ENCODE measurements at regions not wholly inside any gene's neighbourhood (a gene's known extent, or its start where the extent isn't known, plus 50 kb on each side); places are given as distances from the start of the nearest gene placed in this dataset.

DNA sequence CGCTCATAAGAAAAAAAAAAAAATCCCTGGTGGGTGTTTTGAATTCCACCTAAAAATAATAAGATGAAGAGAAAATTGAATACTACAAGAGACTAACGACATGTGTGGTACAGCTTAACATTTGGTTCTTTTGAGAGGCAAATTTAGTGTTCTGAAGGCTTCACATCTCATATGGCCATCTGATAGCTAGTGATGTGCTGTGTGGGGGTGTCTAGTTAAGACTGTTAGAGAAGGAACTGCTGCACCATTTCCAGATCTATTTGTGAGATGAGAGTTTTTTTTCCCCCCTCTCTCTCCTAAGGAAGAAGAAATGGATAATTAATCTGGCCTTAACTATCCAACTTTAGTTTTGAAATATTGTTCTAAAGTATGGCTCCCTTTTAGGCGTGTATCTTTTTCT lies 321.6 kb downstream of the SLC4A3 start:
- ChIA-PET POLR2A (no interaction called here), CTCF (no interaction called here)
- no peak overlapping the region for H3K27ac Mint-ChIP-seq
- no peak overlapping the region for H3K4me3 Mint-ChIP-seq
- no peaks in the 10 kb centered on the region; the same call in 1 of the 2 replicates for H3K27me3 Mint-ChIP-seq (ENCODE audit: low read depth)
- TF ChIP-seq FOXK1 (CRISPR knock-in tag; IDR thresholded peaks at IDR 0.05) (no peak), ZNF263 (CRISPR knock-in tag; IDR thresholded peaks at IDR 0.05; ENCODE audit: low read depth) (no peak)
- TF ChIP-seq, protein P1, sequence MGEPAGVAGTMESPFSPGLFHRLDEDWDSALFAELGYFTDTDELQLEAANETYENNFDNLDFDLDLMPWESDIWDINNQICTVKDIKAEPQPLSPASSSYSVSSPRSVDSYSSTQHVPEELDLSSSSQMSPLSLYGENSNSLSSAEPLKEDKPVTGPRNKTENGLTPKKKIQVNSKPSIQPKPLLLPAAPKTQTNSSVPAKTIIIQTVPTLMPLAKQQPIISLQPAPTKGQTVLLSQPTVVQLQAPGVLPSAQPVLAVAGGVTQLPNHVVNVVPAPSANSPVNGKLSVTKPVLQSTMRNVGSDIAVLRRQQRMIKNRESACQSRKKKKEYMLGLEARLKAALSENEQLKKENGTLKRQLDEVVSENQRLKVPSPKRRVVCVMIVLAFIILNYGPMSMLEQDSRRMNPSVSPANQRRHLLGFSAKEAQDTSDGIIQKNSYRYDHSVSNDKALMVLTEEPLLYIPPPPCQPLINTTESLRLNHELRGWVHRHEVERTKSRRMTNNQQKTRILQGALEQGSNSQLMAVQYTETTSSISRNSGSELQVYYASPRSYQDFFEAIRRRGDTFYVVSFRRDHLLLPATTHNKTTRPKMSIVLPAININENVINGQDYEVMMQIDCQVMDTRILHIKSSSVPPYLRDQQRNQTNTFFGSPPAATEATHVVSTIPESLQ (CRISPR knock-in tag; IDR thresholded peaks at IDR 0.05), result no peak
- TF ChIP-seq, protein P2, sequence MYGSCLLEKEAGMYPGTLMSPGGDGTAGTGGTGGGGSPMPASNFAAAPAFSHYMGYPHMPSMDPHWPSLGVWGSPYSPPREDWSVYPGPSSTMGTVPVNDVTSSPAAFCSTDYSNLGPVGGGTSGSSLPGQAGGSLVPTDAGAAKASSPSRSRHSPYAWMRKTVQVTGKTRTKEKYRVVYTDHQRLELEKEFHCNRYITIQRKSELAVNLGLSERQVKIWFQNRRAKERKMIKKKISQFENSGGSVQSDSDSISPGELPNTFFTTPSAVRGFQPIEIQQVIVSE (CRISPR knock-in tag; IDR thresholded peaks at IDR 0.05; ENCODE audit: borderline replicate concordance), result no peak
- TF ChIP-seq, protein P3, sequence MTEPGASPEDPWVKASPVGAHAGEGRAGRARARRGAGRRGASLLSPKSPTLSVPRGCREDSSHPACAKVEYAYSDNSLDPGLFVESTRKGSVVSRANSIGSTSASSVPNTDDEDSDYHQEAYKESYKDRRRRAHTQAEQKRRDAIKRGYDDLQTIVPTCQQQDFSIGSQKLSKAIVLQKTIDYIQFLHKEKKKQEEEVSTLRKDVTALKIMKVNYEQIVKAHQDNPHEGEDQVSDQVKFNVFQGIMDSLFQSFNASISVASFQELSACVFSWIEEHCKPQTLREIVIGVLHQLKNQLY (CRISPR knock-in tag; IDR thresholded peaks at IDR 0.05), result no peak
- peaks cover 9% of the 10 kb centered on the region for H3K9me3 Mint-ChIP-seq
- DNase-seq (ENCODE audit: low spot score) (no peak), ATAC-seq (no peak)
- peaks cover 4% of the 10 kb centered on the region; the same call in 1 of the 2 replicates for H3K36me3 Mint-ChIP-seq
- peaks cover 12% of the 10 kb centered on the region for H3K4me1 Mint-ChIP-seq

DNA sequence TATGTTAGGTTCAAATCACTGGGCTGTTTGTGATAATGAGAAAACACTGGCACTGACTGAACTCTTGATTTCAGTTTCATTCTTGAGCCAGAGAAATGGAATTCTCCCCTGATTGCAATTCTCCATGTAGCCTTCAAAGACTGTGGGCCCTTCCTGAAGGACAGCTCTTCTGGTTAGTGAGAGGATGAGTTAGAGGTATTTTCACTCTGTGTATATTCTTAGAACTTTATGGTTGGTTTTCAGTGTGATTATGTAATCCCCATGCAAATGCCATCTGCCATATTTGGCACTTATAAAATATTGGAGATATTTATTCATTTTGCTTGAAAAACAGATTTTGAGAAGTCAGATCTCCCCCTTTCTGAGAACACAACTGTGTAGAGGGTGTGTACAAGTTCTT lies 323.7 kb downstream of the SLC4A3 start:
- ChIA-PET POLR2A (no interaction called here), CTCF (no interaction called here)
- H3K9me3 Mint-ChIP-seq, result peaks cover 16% of the 10 kb centered on the region
- H3K4me1 Mint-ChIP-seq, result peaks cover 11% of the 10 kb centered on the region
- no peak overlapping the region for H3K4me3 Mint-ChIP-seq
- no peak for DNase-seq (ENCODE audit: low spot score)
- no peak for TF ChIP-seq GTF2I (CRISPR knock-in tag; conservative IDR thresholded peaks at IDR 0.05)
- TF ChIP-seq JAZF1 (CRISPR knock-in tag; IDR thresholded peaks at IDR 0.05), result no peak
- TF ChIP-seq, protein P4, sequence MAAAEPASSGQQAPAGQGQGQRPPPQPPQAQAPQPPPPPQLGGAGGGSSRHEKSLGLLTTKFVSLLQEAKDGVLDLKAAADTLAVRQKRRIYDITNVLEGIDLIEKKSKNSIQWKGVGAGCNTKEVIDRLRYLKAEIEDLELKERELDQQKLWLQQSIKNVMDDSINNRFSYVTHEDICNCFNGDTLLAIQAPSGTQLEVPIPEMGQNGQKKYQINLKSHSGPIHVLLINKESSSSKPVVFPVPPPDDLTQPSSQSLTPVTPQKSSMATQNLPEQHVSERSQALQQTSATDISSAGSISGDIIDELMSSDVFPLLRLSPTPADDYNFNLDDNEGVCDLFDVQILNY (CRISPR knock-in tag; IDR thresholded peaks at IDR 0.05), result no peak
- TF ChIP-seq HMGA2 (CRISPR knock-in tag; IDR thresholded peaks at IDR 0.05), result no peak
- no peak for TF ChIP-seq ZNF219 (CRISPR knock-in tag; IDR thresholded peaks at IDR 0.05; ENCODE audit: borderline replicate concordance)
- TF ChIP-seq, protein P2 (CRISPR knock-in tag; IDR thresholded peaks at IDR 0.05; ENCODE audit: borderline replicate concordance), result no peak
- TF ChIP-seq, protein P5, sequence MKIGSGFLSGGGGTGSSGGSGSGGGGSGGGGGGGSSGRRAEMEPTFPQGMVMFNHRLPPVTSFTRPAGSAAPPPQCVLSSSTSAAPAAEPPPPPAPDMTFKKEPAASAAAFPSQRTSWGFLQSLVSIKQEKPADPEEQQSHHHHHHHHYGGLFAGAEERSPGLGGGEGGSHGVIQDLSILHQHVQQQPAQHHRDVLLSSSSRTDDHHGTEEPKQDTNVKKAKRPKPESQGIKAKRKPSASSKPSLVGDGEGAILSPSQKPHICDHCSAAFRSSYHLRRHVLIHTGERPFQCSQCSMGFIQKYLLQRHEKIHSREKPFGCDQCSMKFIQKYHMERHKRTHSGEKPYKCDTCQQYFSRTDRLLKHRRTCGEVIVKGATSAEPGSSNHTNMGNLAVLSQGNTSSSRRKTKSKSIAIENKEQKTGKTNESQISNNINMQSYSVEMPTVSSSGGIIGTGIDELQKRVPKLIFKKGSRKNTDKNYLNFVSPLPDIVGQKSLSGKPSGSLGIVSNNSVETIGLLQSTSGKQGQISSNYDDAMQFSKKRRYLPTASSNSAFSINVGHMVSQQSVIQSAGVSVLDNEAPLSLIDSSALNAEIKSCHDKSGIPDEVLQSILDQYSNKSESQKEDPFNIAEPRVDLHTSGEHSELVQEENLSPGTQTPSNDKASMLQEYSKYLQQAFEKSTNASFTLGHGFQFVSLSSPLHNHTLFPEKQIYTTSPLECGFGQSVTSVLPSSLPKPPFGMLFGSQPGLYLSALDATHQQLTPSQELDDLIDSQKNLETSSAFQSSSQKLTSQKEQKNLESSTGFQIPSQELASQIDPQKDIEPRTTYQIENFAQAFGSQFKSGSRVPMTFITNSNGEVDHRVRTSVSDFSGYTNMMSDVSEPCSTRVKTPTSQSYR (CRISPR knock-in tag; IDR thresholded peaks at IDR 0.05), result no peak
- TF ChIP-seq, protein P6, sequence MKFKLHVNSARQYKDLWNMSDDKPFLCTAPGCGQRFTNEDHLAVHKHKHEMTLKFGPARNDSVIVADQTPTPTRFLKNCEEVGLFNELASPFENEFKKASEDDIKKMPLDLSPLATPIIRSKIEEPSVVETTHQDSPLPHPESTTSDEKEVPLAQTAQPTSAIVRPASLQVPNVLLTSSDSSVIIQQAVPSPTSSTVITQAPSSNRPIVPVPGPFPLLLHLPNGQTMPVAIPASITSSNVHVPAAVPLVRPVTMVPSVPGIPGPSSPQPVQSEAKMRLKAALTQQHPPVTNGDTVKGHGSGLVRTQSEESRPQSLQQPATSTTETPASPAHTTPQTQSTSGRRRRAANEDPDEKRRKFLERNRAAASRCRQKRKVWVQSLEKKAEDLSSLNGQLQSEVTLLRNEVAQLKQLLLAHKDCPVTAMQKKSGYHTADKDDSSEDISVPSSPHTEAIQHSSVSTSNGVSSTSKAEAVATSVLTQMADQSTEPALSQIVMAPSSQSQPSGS (CRISPR knock-in tag; IDR thresholded peaks at IDR 0.05; ENCODE audit: borderline replicate concordance, low read depth), result no peak
- no peak for TF ChIP-seq EMX1 (CRISPR knock-in tag; IDR thresholded peaks at IDR 0.05)
- no peak for TF ChIP-seq CBFB (CRISPR knock-in tag; IDR thresholded peaks at IDR 0.05; ENCODE audit: low read depth)
- no peak for TF ChIP-seq MYBL2 (CRISPR knock-in tag; IDR thresholded peaks at IDR 0.05)
- TF ChIP-seq, protein P7, sequence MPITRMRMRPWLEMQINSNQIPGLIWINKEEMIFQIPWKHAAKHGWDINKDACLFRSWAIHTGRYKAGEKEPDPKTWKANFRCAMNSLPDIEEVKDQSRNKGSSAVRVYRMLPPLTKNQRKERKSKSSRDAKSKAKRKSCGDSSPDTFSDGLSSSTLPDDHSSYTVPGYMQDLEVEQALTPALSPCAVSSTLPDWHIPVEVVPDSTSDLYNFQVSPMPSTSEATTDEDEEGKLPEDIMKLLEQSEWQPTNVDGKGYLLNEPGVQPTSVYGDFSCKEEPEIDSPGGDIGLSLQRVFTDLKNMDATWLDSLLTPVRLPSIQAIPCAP (CRISPR knock-in tag; IDR thresholded peaks at IDR 0.05), result no peak
- TF ChIP-seq PRRX2 (CRISPR knock-in tag; IDR thresholded peaks at IDR 0.05), result no peak
- TF ChIP-seq GRHL2 (CRISPR knock-in tag; IDR thresholded peaks at IDR 0.05; ENCODE audit: insufficient replicate concordance, severe bottlenecking), result no peak
- TF ChIP-seq, protein P3 (CRISPR knock-in tag; IDR thresholded peaks at IDR 0.05), result no peak
- no peak overlapping the region for H3K27ac Mint-ChIP-seq
- no peak for ATAC-seq
- H3K27me3 Mint-ChIP-seq (ENCODE audit: low read depth), result no peaks in the 10 kb centered on the region
- peaks cover 4% of the 10 kb centered on the region for H3K36me3 Mint-ChIP-seq

Measured in WTC11 (cell line).